Parathyroid adenoma (tissue), 2 donors: ENCODE measurements at regions not wholly inside any gene's neighbourhood (a gene's known extent, or its start where the extent isn't known, plus 50 kb on each side); places are given as distances from the start of the nearest gene placed in this dataset.

Experiments used
- H2AFZ ChIP-seq: fragments of 300-600 bp; sonication (generic); one replicate; pipeline ENCODE4 v1.7.0; 2017; ENCODE audit warnings: antibody characterized with exemption, mild to moderate bottlenecking
- H3K27ac ChIP-seq: fragments of 300-600 bp; sonication (generic); one replicate; pipeline ENCODE4 v1.7.0; 2017
- H3K27me3 ChIP-seq: fragments of 300-600 bp; sonication (generic); one replicate; pipeline ENCODE4 v1.7.0; 2017; ENCODE audit warnings: low read length; ENCODE audit not compliant: control insufficient read depth, insufficient read depth
- H3K36me3 ChIP-seq: fragments of 300-600 bp; sonication (generic); one replicate; pipeline ENCODE4 v1.7.0; 2017; ENCODE audit warnings: low read length; ENCODE audit not compliant: control insufficient read depth, insufficient read depth
- H3K4me1 ChIP-seq: fragments of 300-600 bp; sonication (generic); one replicate; pipeline ENCODE4 v1.7.0; 2017; ENCODE audit warnings: control low read depth
- H3K4me2 ChIP-seq: fragments of 300-600 bp; sonication (generic); one replicate; pipeline ENCODE4 v1.7.0; 2017; ENCODE audit warnings: low read length
- H3K4me3 ChIP-seq: fragments of 300-600 bp; sonication (generic); one replicate; pipeline ENCODE4 v1.7.0; 2017; ENCODE audit warnings: low read depth, low read length
- H3K79me2 ChIP-seq: fragments of 300-600 bp; sonication (generic); one replicate; pipeline ENCODE4 v1.7.0; 2017; ENCODE audit warnings: control low read depth
- H3K9ac ChIP-seq: fragments of 300-600 bp; sonication (generic); one replicate; pipeline ENCODE4 v1.7.0; 2017; ENCODE audit warnings: mild to moderate bottlenecking
- H3K9me3 ChIP-seq: fragments of 300-600 bp; sonication (generic); one replicate; pipeline ENCODE4 v1.7.0; 2017; ENCODE audit warnings: low read length; ENCODE audit not compliant: control insufficient read depth
- TF ChIP-seq, protein P1 (sequence below): fragments of 300-600 bp; sonication (generic); IDR thresholded peaks from one replicate; pipeline ENCODE4 v1.7.0; 2017; ENCODE audit warnings: antibody characterized with exemption, mild to moderate bottlenecking
- donor health status: primary hyperparathyroidism.

DNA sequence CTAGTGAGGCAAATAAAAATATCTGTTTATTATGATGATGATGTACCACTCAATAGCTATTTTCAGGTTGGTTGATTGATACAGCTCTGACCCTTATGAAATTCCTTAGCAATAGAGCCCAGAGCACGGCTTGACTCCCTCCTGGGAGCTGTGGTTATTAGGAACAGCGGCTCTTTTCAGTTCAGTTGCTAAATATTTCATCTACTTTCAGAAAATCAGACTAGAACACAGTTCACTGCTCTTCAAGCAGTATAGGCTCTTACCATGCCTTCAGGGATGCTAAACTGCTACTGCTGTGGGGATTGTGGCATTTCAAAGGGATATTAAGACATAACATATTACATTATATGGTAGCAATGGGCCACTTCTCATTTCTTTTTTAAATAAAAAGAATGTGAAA, 218.8 kb downstream of the SNCA start:
- Histone ChIP-seq H2AFZ (no peak overlapping the region), H3K27me3 (no peaks in the 10 kb centered on the region), H3K36me3 (no peaks in the 10 kb centered on the region), H3K79me2 (no peaks in the 10 kb centered on the region), H3K4me2 (no peak overlapping the region), H3K27ac (no peak overlapping the region), H3K4me3 (no peak overlapping the region), H3K9me3 (no peaks in the 10 kb centered on the region), H3K9ac (no peak overlapping the region), H3K4me1 (no peaks in the 10 kb centered on the region)
- TF ChIP-seq, protein P1, sequence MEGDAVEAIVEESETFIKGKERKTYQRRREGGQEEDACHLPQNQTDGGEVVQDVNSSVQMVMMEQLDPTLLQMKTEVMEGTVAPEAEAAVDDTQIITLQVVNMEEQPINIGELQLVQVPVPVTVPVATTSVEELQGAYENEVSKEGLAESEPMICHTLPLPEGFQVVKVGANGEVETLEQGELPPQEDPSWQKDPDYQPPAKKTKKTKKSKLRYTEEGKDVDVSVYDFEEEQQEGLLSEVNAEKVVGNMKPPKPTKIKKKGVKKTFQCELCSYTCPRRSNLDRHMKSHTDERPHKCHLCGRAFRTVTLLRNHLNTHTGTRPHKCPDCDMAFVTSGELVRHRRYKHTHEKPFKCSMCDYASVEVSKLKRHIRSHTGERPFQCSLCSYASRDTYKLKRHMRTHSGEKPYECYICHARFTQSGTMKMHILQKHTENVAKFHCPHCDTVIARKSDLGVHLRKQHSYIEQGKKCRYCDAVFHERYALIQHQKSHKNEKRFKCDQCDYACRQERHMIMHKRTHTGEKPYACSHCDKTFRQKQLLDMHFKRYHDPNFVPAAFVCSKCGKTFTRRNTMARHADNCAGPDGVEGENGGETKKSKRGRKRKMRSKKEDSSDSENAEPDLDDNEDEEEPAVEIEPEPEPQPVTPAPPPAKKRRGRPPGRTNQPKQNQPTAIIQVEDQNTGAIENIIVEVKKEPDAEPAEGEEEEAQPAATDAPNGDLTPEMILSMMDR = no peak

DNA sequence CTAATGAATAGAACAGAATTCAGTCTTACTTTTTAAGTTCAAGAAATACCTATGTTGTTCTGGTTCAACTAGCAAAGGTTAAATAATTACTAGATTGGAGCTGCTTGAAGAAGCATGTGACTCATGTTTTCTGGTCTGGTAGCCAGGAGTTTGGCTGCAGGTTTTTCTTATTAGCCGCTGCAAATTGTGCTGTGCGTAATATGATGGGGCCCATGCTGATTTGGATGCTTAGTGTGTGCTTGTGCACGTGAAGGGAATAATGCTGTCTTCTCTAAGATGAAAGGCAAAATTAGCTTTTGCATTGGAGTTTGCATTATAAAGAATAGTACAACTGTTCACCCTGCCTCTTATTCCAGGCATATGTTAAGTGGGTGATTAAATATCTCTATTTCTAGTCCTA, 219.6 kb downstream of the SNCA start:
- Histone ChIP-seq H2AFZ (no peak overlapping the region), H3K36me3 (no peaks in the 10 kb centered on the region), H3K9me3 (no peaks in the 10 kb centered on the region), H3K4me1 (no peaks in the 10 kb centered on the region), H3K79me2 (no peaks in the 10 kb centered on the region), H3K27me3 (no peaks in the 10 kb centered on the region), H3K4me3 (no peak overlapping the region), H3K4me2 (no peak overlapping the region), H3K27ac (no peak overlapping the region), H3K9ac (no peak overlapping the region)
- TF ChIP-seq, protein P1 = no peak

- TF ChIP-seq, protein P1 = no peak
These were observed 220.6 kb downstream of the SNCA start for GRCh38 chr4:89616382-89616781.

GRCh38 chr4:89615051-89615450, 221.9 kb downstream of the SNCA start:
- Histone ChIP-seq H3K9me3 (no peaks in the 10 kb centered on the region), H3K4me2 (no peak overlapping the region), H3K4me1 (no peaks in the 10 kb centered on the region), H3K27ac (no peak overlapping the region), H3K79me2 (no peaks in the 10 kb centered on the region), H3K9ac (no peak overlapping the region), H3K27me3 (no peaks in the 10 kb centered on the region), H3K36me3 (no peaks in the 10 kb centered on the region), H3K4me3 (no peak overlapping the region), H2AFZ (no peak overlapping the region)
- TF ChIP-seq, protein P1 = no peak

More at GRCh38 chr4:89616382-89616781, 220.6 kb downstream of the SNCA start:
- H3K27me3 ChIP-seq = no peaks in the 10 kb centered on the region
- H3K9me3 ChIP-seq = no peaks in the 10 kb centered on the region
- H3K9ac ChIP-seq = no peak overlapping the region
- no peak overlapping the region for H2AFZ ChIP-seq
- no peaks in the 10 kb centered on the region for H3K79me2 ChIP-seq
- no peak overlapping the region for H3K27ac ChIP-seq
- H3K4me3 ChIP-seq = no peak overlapping the region
- H3K4me2 ChIP-seq = no peak overlapping the region
- H3K4me1 ChIP-seq = no peaks in the 10 kb centered on the region
- no peaks in the 10 kb centered on the region for H3K36me3 ChIP-seq

DNA sequence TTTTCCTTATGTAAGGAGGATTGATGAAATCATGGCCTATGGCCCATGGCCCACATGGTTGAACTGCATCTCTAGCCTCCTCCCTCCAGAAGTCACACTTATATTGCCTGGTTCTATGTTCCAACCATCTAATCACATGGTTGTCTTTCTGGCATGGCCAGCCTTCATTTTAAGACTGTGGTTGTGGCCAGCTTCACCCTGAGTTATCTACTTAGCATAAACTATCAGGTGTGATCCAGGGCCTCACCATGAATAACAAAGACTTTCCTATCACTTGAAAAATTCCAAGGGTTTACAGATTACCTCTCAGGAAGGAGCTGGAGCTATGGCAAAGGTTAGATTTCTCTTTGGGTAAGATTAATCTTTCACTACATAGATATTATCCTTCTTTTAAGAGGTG, 222.8 kb downstream of the SNCA start:
- H3K9me3 ChIP-seq = no peaks in the 10 kb centered on the region
- H2AFZ ChIP-seq = no peak overlapping the region
- TF ChIP-seq, protein P1 = no peak
- no peak overlapping the region for H3K4me2 ChIP-seq
- no peak overlapping the region for H3K27ac ChIP-seq
- no peaks in the 10 kb centered on the region for H3K36me3 ChIP-seq
- H3K4me1 ChIP-seq = no peaks in the 10 kb centered on the region
- no peak overlapping the region for H3K9ac ChIP-seq
- no peaks in the 10 kb centered on the region for H3K27me3 ChIP-seq
- no peak overlapping the region for H3K4me3 ChIP-seq
- no peaks in the 10 kb centered on the region for H3K79me2 ChIP-seq
